SU-DHL-6 (cell line): ENCODE measurements at regions not wholly inside any gene's neighbourhood (a gene's known extent, or its start where the extent isn't known, plus 50 kb on each side); places are given as distances from the start of the nearest gene placed in this dataset.

ENCODE experiments used
- EZH2phosphoT487 ChIP-seq: fragments of 200-600 bp; sonication (generic), shearing (Covaris generic); conservative IDR thresholded peaks from 2 replicates; pipeline ENCODE4 v1.6.1; 2018; ENCODE audit warnings: mild to moderate bottlenecking, antibody characterized with exemption, low read length, moderate library complexity, mixed read lengths
- TF ChIP-seq, protein P1 (sequence below): fragments of 200-600 bp; sonication (generic); IDR thresholded peaks from one replicate; pipeline ENCODE4 v1.5.1; 2017; ENCODE audit warnings: antibody characterized with exemption, mild to moderate bottlenecking, low read length, moderate library complexity; ENCODE audit not compliant: insufficient read depth, poor library complexity, severe bottlenecking

DNA sequence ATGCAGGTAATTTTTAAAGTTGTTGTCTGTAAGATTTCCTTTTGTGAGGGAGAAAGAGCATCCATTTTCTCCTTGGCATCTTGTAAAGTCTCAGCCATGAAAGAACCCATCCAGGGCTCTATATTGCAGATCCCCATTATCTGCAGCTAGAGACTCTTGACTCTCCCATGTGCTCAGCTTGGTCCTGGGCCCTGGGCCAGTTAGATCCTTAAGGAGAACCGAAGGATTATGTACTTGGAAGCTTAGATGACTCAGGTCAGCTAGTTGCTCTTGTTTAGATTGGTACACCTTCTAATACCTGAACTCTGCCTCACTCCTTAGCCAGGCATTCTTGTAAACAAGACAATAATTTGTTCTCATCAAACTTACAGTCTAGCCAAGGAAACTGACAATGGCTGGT is 1617.6 kb downstream of the KHDRBS2 start:
- TF ChIP-seq, protein P1, sequence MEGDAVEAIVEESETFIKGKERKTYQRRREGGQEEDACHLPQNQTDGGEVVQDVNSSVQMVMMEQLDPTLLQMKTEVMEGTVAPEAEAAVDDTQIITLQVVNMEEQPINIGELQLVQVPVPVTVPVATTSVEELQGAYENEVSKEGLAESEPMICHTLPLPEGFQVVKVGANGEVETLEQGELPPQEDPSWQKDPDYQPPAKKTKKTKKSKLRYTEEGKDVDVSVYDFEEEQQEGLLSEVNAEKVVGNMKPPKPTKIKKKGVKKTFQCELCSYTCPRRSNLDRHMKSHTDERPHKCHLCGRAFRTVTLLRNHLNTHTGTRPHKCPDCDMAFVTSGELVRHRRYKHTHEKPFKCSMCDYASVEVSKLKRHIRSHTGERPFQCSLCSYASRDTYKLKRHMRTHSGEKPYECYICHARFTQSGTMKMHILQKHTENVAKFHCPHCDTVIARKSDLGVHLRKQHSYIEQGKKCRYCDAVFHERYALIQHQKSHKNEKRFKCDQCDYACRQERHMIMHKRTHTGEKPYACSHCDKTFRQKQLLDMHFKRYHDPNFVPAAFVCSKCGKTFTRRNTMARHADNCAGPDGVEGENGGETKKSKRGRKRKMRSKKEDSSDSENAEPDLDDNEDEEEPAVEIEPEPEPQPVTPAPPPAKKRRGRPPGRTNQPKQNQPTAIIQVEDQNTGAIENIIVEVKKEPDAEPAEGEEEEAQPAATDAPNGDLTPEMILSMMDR = no peak
- TF ChIP-seq EZH2phosphoT487 = no peak
